SK-N-MC (cell line): ENCODE measurements at regions not wholly inside any gene's neighbourhood (a gene's known extent, or its start where the extent isn't known, plus 50 kb on each side); places are given as distances from the start of the nearest gene placed in this dataset.

Experiments used
- DNase-seq: peaks from one replicate; pipeline ENCODE4 v3.0.0-alpha.2; 2011; ENCODE audit warnings: low read depth, low spot score
- H3K27ac ChIP-seq: fragments of 200-600 bp; sonication (generic); 2 replicates; pipeline ENCODE4 v1.5.1; 2016; ENCODE audit warnings: mixed run types
- H3K36me3 ChIP-seq: fragments of 200-600 bp; sonication (generic); 2 replicates; pipeline ENCODE4 v1.6.1; 2017; ENCODE audit warnings: antibody characterized with exemption, low read length, mixed read lengths; ENCODE audit not compliant: insufficient read depth
- H3K4me3 ChIP-seq: fragments of 200-600 bp; sonication (generic); 2 replicates; pipeline ENCODE4 v1.5.1; 2016
- H3K9ac ChIP-seq: fragments of 200-600 bp; sonication (generic); 2 replicates; pipeline ENCODE4 v1.8.0; 2017; ENCODE audit warnings: mixed run types, mixed read lengths; ENCODE audit not compliant: insufficient read length
- H3K9me3 ChIP-seq: fragments of 200-600 bp; sonication (generic); 2 replicates; pipeline ENCODE4 v1.6.1; 2017; ENCODE audit warnings: low read depth, mild to moderate bottlenecking, antibody characterized with exemption, low read length, moderate library complexity, mixed read lengths
- EZH2 ChIP-seq: fragments of 200-600 bp; sonication (generic); IDR thresholded peaks from one replicate; pipeline ENCODE4 v1.6.1; 2017; ENCODE audit warnings: antibody characterized with exemption
- FOXP2 ChIP-seq: optimal IDR thresholded peaks from 2 replicates; pipeline ENCODE3; 2011; ENCODE audit warnings: mild to moderate bottlenecking, moderate library complexity; ENCODE audit not compliant: insufficient read depth; ENCODE audit errors: extremely low read length, control extremely low read depth
- POLR2AphosphoS5 ChIP-seq: IDR thresholded peaks from 2 replicates; pipeline ENCODE4 v1.6.1; 2012; ENCODE audit warnings: mild to moderate bottlenecking, low read depth, low read length, borderline replicate concordance

DNA sequence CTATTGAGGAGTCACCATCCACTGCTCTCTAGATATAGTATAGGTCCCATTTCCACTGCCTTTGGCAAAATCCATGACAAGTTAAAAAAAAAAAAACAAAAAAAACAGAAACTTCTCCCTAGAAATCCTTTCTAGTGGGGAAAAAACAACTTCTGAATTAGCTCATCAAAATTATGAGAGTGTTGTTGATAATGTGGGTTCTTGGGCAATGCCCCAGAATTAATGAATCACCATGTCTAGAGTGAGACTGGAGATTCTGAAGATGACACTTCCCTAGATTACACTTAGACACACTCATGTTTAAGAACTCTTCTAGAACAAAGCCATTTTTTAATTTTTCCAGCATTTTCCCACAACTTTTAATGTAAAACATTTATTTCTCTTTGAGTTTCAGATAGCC, 728.0 kb upstream of the C9orf72 start:
- no peaks in the 10 kb centered on the region for H3K36me3 ChIP-seq
- no peak overlapping the region for H3K9ac ChIP-seq
- no peak overlapping the region for H3K27ac ChIP-seq
- TF ChIP-seq EZH2 (no peak), POLR2AphosphoS5 (no peak), FOXP2 (no peak)
- no peak for DNase-seq
- H3K9me3 ChIP-seq, result no peaks in the 10 kb centered on the region
- H3K4me3 ChIP-seq, result no peak overlapping the region

DNA sequence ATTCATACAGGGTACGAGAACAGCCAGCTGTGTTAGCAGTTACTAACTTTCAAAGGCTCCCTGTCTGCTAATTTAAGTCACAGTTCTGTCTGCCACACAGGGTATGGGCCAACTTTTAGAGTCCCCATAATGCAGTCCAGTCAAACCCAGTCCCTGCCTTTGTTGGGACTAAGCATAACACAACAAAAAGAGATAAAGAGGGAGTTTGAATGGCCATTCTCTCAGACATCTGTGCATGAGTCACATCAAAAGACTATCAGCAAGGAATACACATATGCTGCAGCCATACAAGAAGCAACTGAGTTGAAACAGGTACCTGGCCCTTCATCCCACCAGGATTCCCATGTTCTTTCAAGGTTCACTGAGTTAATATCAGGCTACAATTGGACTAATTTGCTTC, 744.5 kb upstream of the C9orf72 start:
- Histone ChIP-seq H3K4me3 (no peak overlapping the region), H3K9me3 (no peaks in the 10 kb centered on the region), H3K9ac (no peak overlapping the region), H3K36me3 (no peaks in the 10 kb centered on the region), H3K27ac (no peak overlapping the region)
- DNase-seq, result no peak
- TF ChIP-seq EZH2 (no peak), POLR2AphosphoS5 (no peak), FOXP2 (no peak)

DNA sequence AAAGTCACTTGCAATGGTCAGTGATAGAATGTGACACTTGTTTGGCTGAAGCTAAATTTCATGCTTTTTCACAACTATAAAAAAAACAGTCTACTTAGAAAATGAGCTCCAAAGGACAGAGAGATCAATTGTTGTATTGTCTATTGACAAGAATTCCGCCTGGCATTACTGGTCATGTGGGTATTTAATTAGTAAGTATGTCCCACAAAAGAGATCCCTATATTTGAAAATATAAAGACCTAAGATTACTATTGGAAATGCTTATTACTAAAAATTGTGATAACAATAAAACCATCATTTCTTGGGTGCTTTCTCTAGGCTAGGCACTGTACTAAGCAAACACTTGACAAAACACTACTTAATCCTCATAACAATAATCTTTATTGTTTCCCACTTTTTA, 745.2 kb upstream of the C9orf72 start:
- DNase-seq, result no peak
- H3K4me3 ChIP-seq, result no peak overlapping the region
- no peak overlapping the region for H3K27ac ChIP-seq
- no peaks in the 10 kb centered on the region for H3K36me3 ChIP-seq
- no peak overlapping the region for H3K9ac ChIP-seq
- H3K9me3 ChIP-seq, result no peaks in the 10 kb centered on the region
- no peak for TF ChIP-seq EZH2
- TF ChIP-seq POLR2AphosphoS5, result no peak
- TF ChIP-seq FOXP2, result no peak

DNA sequence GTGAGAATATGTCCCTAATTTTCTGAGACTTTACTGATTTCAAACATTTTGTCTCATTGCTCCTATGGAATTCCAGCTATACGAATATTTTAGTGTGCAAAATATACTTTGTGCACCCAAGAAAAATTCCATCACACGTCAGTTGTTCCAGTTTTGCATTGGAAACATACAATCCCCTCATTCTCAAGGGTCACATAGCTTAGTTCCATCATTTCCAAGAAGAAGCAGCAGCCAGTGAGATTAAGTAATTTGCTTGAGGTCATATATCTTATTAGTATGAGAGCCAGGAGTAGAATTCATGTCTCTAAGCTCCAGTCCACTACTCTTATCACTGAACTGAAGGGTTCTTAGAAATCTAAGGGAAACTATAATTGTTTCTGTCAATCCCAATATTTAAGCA, 746.7 kb upstream of the C9orf72 start:
- TF ChIP-seq POLR2AphosphoS5, result no peak
- TF ChIP-seq FOXP2, result no peak
- no peak for TF ChIP-seq EZH2
- Histone ChIP-seq H3K4me3 (no peak overlapping the region), H3K9me3 (no peaks in the 10 kb centered on the region), H3K9ac (no peak overlapping the region), H3K36me3 (no peaks in the 10 kb centered on the region), H3K27ac (no peak overlapping the region)
- no peak for DNase-seq

DNA sequence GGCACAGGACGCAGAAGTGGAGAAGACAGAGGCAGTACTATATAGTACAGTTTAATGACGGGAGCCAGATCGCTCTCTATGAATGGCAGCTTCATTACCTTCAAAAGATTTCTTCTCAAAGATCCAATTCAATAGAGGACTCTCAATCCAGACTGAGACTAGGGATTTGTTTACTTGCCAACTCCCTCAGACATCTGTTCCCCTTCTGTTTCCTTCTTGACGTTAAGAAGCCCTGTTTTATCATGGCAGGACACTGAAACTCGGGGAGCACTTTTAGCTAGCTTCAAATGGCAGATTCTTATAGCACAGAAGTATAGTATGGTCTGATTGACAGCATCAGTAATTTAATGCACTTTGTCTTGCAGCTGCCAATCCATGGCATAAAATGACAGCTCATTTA, 747.3 kb upstream of the C9orf72 start:
- no peak overlapping the region for H3K27ac ChIP-seq
- no peak overlapping the region for H3K4me3 ChIP-seq
- H3K9ac ChIP-seq, result no peak overlapping the region
- no peaks in the 10 kb centered on the region for H3K9me3 ChIP-seq
- DNase-seq, result no peak
- TF ChIP-seq FOXP2 (no peak), EZH2 (no peak), POLR2AphosphoS5 (no peak)
- no peaks in the 10 kb centered on the region for H3K36me3 ChIP-seq

DNA sequence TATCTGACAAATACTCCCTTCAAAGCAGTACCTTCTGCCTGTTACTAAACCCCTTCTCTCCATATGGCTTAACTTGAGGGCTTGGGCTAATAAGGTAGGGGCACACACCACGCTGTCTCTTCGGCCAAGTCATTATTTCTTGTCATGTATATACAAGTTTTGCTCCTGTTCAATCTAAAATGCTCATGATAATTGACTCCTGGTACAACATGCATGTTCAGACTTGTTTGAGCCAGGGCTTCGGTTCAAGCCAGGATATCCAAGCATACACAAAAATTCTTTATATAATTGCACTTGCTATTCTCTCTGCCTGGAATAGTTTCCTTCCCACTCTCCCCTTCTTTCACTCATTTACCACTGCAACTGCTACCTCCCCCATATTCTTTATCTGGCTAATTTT, 756.0 kb upstream of the C9orf72 start:
- no peaks in the 10 kb centered on the region for H3K9me3 ChIP-seq
- no peaks in the 10 kb centered on the region for H3K36me3 ChIP-seq
- no peak overlapping the region for H3K27ac ChIP-seq
- no peak for TF ChIP-seq FOXP2
- no peak for TF ChIP-seq EZH2
- no peak for TF ChIP-seq POLR2AphosphoS5
- DNase-seq, result no peak
- no peak overlapping the region for H3K4me3 ChIP-seq
- no peak overlapping the region for H3K9ac ChIP-seq

DNA sequence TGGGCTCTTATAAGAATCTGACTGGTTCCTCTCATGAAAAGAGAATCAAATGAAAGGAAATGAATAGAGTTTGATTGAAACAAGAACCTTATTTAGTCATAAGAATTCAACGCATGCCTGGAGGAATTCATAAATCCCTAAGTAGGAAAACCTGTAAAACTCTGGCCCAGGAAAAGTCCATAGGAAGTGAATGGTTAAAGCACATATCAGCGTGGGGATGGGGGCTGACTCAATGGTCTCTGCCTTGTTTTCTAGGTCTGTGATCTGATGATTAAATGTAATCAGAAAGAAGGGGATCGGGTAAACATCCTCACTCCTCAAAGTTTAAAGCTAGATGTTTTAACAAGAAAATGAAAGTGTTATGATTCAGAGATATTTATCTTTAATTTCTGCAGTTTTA, 759.4 kb upstream of the C9orf72 start:
- Histone ChIP-seq H3K4me3 (no peak overlapping the region), H3K9me3 (no peaks in the 10 kb centered on the region), H3K9ac (no peak overlapping the region), H3K27ac (no peak overlapping the region), H3K36me3 (no peaks in the 10 kb centered on the region)
- DNase-seq, result no peak
- TF ChIP-seq POLR2AphosphoS5 (no peak), FOXP2 (no peak), EZH2 (no peak)

DNA sequence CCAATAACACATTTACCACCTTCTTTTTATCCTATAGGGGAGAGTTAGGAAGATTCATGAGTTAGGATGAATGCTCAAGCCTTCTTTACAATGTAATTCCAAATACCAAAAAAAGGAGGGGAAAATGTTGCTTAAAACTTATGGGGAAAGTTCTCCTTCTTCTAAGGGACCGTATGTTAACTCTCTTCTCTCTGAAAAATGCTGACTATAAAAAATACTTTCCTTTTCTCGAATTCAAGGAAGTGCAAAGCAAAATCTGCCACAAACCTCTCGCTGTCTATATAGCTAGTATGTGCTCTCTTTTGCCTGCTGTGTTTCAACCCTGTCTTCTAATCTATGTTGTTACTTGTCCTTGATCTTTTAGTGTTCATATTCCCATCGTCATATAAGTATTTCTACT, 768.6 kb upstream of the C9orf72 start:
- TF ChIP-seq POLR2AphosphoS5 (no peak), FOXP2 (no peak)
- DNase-seq, result no peak
- no peak overlapping the region for H3K27ac ChIP-seq
- H3K4me3 ChIP-seq, result no peak overlapping the region
- H3K9ac ChIP-seq, result no peak overlapping the region
- no peaks in the 10 kb centered on the region for H3K9me3 ChIP-seq
- no peaks in the 10 kb centered on the region for H3K36me3 ChIP-seq

DNA sequence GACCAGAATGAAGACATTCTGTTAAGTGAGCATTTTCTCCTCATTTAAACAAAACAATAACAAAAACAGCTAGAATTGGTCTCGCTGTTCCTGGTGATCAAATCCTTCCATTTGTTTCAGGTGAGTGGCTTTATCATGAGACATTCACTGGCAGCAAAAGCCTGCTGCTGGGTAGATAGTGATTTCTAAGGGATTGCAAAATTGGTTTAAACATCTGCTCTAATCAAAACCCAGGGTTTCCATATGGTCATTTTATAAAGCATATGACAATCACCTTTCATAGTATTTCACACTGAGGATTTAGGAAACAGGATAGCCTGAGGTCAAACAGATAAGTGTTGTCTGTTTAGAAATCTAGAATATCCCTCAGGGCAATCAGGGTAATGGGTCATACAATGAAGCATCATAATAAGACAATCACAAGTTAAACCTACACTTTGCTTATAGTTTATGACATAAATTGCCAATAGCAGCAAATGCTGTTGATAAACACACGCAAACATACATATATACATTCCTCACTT, 769.6 kb upstream of the C9orf72 start:
- no peaks in the 10 kb centered on the region for H3K9me3 ChIP-seq
- no peak for TF ChIP-seq EZH2
- no peak for TF ChIP-seq POLR2AphosphoS5
- TF ChIP-seq FOXP2, result no peak

DNA sequence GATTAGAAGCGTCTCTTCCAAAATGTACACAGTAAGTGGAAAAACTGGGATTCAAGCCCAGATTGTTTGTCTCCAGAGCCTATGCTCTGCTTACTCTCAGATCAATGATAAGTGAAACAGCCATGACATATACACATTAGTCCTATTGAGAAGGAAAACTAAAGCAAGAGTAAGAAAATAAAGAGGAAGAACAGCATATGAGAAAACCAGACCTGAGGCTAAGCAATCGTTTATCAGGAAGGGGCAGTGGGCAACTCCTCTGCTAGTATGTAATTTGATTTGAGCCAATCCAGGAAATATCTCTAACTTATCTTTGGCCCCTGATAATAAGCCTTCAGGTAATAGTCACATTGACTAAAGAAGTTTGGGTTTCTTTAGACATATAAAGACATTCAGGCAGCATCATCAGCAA, 789.9 kb upstream of the C9orf72 start:
- TF ChIP-seq EZH2 (no peak), POLR2AphosphoS5 (no peak), FOXP2 (no peak)
- no peak overlapping the region for H3K9ac ChIP-seq
- no peaks in the 10 kb centered on the region for H3K9me3 ChIP-seq
- no peak for DNase-seq
- no peak overlapping the region for H3K27ac ChIP-seq
- H3K36me3 ChIP-seq, result no peaks in the 10 kb centered on the region
- H3K4me3 ChIP-seq, result no peak overlapping the region

More for the DNA sequence above, 769.6 kb upstream of the C9orf72 start:
- no peaks in the 10 kb centered on the region for H3K36me3 ChIP-seq
- H3K4me3 ChIP-seq, result no peak overlapping the region
- H3K9ac ChIP-seq, result no peak overlapping the region
- no peak for DNase-seq
- H3K27ac ChIP-seq, result no peak overlapping the region
